NCI-H1092 (cell line): ENCODE measurements at regions not wholly inside any gene's neighbourhood (a gene's known extent, or its start where the extent isn't known, plus 50 kb on each side); places are given as distances from the start of the nearest gene placed in this dataset.
A peak's percentile ranks its signal among the peaks of the same experiment; 100 is the strongest.

Source experiments
- DNase-seq: peaks from one replicate; lab custom pipeline; 2025; lab: John Stamatoyannopoulos, UW

DNA sequence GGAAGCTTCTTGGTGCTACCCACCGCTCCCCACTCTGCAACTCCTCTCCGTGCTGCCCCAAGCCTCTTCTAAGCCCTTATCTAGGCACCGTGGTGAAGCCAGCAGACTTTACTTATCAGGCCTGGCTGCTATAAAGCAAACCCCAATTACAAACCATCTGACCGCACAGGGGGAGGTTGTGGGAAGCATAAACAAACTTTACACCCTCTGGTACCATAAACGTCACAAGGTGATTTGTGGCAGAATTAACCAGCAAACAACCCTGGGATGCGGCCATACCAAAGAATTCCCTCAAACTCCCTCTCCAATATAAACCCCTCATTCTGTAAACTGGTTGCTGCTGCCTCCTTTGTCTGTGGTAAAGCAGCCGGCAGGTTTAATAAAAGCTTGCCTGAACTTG lies 55.2 kb downstream of the MAGEC2 start:
- no peak for DNase-seq

DNA sequence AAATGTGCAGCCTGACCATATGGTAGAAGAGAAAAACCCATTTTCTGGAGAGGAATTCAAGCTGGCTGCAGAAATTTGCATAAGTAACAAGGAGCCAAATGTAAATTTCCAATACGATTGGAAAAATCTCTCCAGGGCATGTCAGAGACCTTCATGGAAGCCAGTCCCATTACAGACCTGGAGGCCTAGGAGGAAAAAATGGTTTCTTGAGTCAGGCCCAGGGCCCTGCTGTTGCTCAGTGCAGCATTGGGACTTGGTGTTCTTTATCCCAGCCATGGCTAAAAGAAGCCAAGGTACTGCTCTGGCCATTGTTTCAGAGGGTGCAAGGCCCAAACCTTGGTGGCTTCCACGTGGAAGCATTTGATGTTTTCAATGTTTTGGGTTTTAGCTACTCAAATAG lies 70.6 kb downstream of the MAGEC2 start:
- no peak for DNase-seq

DNA sequence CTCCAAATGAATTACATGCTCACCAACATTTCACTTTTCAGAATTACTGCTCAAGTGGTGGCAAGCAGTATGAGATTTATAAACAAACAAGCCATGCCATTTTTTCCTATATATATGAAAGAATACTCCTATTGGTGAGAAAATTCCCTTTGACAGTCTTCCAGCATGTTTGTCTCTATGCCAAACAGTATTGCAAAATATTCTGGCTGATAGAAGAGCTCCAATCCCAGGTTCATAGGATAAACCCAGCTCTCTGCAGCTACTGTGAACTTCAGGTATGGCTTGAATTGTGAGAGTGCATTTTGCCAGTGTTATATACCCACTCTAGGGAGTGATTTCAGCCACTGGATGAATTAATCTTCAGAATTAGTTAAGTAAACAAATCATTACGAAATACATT lies 108.8 kb downstream of the MAGEC2 start:
- no peak for DNase-seq

DNA sequence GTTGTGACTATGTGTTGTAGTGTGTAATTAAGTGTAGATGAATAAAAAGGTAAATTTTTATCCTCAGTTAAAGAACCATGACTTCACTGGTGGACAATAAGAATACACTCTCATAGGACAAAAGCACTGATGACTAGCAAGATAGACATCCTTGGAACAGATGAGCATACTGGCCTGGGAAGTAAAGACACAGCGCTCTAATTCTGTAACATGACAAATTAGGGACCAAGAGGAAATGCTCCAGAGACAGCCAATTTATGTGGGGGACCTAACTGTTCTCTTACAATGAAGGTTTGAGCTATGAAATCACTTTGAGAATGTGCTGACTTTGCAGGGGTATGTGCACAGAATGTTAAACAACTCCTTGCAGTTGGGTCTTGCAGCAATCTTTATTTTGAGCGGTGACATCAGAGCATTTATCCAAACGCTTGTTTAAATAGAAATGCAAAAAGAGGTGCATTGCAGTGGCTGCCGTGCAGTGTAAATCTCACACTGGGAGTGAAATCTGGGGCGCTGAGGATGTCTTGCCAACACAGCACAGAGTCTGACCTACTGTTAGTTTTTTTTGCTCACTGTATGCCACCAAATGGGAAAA lies 109.3 kb downstream of the MAGEC2 start:
- DNase-seq, result no peak

DNA sequence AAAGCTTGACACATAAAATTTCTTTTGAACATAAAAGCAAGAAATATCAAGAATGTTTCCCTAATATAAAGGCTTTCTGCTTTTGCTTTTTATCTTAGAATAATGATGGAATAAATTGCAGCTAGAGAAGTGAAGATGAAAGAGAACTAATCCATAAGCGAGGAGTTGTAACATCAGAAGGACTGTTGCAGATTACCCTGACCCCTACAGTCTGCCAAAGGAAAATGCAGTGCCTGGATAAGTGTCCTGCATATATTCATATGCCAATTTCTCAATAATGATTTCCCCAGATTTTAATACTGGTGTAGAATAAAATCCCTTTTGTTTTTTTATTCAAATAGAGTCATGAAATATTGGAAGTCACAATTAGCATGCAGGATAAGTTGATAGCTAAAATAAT lies 115.9 kb downstream of the MAGEC2 start:
- DNase-seq, result peak; percentile 2

DNA sequence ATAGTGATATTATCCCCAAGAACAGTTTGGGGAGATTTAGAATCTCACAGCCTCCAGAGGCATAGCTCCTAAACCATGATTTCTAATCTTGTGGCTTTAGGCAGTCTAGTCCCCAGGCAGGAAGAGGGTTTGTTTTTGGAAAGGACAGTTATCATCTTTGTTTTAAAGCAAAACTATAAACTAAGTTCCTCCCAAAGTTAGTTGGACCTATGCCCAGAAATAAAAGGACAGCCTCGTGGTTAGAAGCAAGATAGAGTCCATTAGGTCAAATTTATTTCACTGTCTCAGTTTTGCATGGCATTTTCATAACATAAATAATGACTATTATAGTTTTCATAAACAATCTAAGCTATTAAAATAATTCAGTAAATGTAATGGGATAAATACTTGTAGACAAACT lies 120.5 kb downstream of the MAGEC2 start:
- no peak for DNase-seq

DNA sequence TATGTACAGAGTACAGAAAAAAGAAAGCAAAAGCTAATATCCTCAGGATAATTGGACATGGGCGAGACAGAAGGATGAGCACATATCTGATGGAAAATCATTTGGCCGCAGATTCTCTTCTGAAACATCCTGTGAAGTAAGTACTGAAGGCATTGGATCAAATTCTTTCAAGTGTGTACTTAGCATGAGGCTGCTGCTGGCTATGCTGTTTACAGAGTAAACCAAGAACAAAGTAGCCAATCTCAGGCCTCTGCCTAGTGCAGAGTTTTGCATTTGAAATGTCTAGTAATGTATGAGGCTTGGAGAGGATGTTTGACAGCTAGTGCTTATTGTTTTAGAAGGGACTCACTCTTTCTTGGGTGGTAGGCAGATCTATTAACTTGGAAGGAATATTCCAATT lies 128.5 kb downstream of the MAGEC2 start:
- DNase-seq, result peak; percentile 2

DNA sequence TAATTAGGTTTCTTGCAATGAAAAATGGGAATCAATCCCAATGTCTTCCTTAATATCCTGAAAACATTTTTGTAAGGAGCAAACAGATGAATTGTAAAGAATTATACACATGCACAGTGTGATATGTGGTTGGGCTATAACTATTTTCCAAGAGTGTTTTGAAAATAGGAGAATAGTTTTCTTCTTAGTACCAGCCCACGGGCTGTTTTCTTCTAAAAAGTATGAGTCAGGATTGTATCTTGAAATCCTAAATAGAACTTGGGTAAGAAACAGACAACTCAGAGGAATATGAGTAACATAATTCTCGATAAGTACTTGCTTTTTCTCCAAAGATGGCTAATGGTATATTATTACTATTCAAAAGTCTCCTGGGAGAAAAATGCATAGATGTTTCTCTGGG lies 136.7 kb downstream of the MAGEC2 start:
- DNase-seq, result no peak

DNA sequence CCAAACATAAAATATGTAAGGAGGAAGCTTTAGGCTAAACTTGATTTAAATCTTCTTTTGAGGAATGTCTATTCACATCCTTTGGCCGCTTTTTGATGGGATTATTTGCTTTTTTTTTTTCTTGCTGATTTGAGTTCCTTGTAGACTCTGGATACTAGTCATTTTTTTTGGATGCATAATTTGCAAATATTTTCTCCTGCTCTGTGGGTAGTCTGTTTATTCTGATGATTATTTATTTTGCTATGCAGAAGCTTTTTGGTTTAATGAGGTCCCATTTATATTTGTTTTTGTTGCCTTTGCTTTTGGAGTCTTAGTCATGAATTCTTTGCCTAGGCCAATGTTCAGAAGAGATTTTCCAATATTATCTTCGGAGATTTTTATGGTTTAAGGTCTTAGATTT lies 144.9 kb downstream of the MAGEC2 start:
- DNase-seq, result no peak

DNA sequence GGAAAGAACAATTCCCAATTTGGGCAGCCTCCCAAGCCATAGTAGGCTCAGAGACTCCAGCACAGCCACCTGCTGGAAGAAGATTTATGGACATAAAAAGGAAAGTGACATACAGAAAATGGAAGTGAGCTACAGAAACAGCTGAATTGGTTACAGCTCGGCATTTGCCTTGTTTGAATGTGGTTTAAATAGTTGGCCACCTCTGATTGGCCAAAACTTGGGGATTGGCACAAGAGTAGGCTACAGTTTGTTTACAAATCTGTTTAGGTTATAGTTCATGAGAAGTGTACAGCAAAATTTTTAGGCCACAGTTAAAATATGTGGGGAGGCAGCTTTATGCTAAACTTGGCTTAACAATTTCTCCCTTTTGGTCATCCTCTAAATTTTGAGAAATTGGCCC lies 150.4 kb downstream of the MAGEC1 start:
- no peak for DNase-seq

DNA sequence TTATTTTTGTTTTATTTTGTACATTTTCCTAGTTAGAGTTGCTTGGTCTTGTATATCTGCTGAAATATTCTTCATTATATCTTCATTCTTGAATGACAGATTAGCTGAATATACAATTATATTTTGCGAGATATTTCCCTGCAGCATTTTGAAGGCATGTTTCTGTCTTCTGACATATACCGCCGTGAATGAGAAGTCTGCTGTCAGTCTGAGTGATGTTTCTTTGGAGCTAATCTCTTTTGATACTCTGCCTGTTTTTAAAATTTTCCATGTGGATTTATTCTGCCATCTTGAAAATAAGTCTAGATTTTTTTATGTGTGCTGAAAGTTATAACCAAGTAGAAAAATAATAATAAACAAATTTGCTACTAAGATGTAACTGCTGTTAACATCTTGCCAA lies 148.5 kb downstream of the MAGEC1 start:
- DNase-seq, result no peak

DNA sequence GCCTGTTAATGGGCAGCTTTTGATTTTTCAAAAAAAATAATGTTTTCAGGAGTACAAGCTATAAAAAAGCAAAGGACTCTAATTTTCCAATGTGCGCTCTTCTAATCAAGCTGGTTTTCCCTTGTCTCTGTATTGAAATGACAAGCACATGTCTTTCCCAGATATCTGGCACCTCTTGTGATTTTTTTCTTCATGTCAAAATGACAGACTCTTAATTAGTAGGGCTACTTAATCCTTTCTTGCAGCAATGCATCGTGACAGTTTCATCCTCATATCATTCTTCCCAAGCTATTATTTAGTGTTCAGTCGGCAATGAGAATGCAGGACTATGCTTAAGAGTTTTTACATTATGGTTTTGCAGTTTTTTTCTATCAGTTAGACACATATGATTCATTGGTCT lies 139.5 kb downstream of the MAGEC1 start:
- DNase-seq, result no peak

DNA sequence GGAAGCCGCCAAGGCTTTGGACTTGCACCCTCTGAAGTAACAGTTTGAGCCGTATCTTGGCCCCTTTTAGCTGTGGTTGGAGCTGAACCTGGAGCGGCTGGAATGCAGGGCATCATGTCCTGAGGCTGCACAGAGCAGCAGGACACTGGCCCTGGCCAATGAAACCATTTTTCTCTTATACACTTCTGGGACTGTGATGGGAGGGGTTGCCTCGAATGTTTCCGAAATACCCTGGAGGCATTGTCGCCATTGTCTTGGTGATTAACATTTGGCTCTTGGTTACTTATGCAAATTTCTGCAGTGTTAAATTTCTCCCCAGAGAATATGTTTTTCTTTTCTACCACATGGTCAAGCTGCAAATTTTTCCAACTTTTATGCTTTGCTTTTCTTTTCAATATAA lies 137.2 kb downstream of the MAGEC1 start:
- no peak for DNase-seq

DNA sequence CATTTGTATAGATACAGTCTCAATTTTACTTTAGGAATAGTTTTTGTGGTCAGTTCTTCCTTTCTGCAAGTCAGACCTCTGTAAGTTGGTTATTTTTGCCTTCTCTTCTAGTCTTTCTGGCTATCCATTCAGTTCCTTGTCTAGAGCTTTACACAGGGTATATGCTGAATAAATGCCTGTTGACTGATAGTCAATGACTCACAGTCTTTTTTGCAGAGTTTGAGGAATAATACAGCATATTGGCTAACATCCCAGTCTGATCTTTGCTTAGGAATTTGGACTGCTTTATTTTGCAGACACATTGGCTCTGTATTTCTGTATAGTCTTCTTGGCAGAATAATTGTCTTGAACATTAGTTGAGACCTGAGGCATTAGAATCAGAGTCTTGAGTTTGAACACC lies 132.4 kb downstream of the MAGEC1 start:
- no peak for DNase-seq

DNA sequence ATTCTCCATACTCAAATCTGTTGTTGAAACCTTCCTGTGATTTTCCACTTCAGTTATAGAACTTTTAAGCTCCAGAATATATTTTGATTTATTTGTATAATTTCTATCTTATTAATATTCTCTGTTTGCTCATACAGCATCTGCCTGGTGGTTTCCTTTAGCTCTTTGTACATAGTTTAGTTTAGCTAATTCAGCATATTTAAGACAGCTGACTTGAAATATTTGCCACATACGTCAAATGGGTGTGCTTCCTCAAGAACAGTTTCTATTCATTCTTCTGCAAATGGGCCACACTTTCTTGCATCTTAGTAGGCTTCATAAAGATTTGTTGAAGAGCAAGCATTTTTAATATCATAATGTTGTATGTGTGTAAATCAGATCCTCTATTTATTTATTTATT lies 101.8 kb downstream of the MAGEC1 start:
- no peak for DNase-seq

DNA sequence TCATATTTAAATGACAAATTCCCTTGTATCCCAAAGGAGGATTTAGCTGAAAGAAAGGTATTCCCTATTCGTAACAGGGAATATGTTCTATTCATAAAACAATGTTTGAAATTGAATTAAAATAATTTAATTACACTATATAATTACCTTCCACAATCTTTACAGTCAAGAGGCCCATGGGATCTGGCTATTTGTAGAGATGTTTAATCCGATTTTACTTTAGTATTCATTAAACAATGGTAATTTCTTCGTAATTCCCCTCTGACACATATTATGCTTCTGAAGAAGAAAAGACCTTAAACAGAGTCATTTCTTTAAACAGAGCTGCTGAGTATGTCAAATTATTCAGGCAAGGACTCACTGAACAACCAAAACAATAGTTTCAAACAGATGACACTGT lies 98.8 kb downstream of the MAGEC1 start:
- DNase-seq, result no peak

DNA sequence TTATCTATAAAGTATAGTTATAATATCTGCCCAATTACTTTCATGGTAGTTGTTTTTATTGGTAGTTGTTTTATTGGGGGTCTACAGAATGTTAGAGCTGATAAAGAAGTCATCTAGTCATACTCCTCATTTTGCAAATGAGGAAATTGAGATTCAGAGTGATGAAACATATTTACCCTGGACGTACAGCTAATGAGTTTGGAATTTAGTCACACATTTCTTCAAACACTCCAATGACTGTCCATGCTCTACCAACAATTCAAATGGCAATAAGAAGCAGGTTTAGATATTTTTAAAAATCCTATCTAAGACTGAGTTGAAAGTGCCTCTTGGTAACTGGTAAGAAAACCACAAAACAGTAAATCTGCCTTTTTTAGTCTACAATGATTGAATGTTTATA lies 98.2 kb downstream of the MAGEC1 start:
- no peak for DNase-seq

DNA sequence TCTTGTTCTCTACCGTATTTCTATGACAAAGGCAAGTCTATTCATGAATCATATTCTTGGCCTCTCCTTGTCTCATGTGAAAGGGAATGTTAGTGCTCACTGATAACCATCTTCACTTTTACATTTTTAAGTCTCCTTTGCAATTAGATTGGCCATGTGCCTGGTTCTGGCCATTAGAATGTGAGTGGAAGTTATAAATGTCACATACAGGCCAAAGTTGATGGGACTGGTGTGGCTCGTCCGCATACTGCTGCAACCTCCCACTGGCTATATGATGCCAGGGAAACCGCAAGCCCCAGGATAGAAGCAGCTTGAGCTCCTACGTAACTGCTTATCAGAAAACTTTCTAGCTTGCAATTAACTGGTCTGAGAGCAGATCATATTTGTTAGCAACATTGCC lies 86.1 kb downstream of the MAGEC1 start:
- no peak for DNase-seq

DNA sequence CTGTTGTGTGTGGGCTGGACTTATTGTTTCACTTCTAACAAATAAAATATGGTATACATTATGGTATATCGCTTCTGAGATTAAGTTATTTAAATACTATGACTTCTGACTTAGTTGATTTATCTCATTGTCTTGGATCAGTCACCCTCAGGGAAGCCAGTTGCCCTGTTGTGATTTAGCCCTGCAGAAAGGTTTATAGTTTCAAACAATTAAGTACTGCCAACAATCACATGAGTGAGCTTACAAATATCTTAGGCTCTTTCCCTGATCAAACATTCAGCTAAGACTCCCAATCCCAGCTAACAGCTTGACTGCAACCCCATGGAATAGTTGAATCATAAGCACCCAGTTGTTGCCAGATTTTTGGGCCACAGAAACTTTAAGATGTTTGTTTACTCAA lies 85.4 kb downstream of the MAGEC1 start:
- no peak for DNase-seq

DNA sequence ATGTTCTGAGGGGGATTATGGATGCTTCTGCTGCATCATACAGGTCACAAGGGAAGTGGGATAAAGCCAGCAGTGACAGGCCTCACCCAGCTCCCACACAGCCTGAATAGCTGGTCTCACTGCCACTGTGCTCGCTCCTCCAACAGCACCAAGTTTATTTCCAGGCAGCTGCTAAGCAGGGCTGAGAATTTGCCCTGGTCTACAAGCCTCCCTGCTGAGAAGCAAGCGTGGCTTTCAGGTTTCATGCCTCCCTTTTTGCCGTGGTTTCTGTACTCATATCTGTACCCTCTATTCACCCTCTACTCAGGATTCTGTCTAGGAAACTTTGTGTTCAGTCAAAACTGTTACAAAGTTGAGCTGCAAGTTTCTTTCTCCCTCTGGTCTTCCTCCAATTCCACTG lies 78.6 kb downstream of the MAGEC1 start:
- DNase-seq, result no peak

DNA sequence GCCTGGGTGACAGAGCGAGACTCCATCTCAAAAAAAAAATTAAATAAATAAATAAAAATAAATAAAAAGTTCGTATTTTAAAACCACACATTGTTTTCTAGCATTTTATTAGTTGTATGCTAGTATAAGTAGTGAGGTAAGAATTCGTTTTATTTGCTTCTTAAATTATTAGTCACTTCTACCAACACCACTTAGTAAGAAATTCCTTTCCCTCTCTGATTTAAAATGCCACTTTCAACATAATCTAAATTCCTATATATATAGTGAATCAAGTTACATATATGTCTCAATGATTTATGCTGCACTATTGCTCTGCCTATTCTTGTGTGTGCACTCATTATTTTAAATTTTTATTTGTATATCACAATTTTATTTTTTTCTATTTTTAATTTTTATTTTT lies 72.1 kb downstream of the MAGEC1 start:
- no peak for DNase-seq

DNA sequence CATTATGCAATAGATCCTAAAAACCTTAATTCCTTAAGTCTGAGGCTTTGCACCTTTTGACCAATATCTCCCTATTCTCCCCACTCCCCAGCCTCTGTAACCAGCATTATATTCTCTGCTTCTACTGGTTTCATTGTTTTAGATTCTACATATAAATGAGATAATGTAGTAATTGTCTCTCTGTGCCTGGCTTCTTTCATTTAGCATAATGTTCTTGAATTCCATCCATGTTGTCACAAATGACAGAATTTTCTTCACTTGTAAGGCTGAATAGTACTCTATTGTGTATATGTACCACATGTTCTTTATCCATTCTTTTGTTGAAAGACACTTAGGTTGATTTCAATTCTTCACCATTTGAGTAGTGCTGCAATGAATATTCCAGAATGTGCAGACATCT lies 66.0 kb downstream of the MAGEC1 start:
- no peak for DNase-seq

DNA sequence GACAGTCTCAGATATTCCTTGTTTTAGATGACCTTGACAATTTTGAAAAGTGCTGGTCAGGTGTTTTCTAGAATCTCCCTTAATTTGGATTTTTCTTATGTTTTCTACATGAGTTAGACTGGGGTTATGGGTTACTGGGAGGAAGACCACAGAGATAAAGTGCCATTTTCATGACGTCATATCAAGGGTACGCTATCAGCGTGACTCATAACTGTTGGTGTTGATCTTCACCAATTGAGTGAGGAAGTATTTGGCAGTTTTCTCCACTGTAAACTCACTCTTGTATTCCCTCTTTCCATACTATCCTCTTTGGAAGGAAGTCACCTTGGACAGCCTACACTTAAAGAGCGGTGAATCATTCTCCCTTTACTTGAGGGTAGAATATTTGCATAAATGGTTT lies 56.9 kb downstream of the MAGEC1 start:
- DNase-seq, result no peak
